Posterior cingulate gyrus (tissue), 11 donors: ENCODE measurements at regions not wholly inside any gene's neighbourhood (a gene's known extent, or its start where the extent isn't known, plus 50 kb on each side); places are given as distances from the start of the nearest gene placed in this dataset.

Source experiments
- DNase-seq, 10 donors: peaks; one replicate each; pipeline versions ENCODE4 v3.0.0 to v3.0.0-alpha.2; 2020 to 2021; ENCODE audit warnings: mixed read lengths in 3 of 10
- intact Hi-C: fragments of 100-400 bp; cut with DNase I; formaldehyde crosslinking; loops from one replicate; pipeline ENCODE4 v1.15.1; 2023

DNA sequence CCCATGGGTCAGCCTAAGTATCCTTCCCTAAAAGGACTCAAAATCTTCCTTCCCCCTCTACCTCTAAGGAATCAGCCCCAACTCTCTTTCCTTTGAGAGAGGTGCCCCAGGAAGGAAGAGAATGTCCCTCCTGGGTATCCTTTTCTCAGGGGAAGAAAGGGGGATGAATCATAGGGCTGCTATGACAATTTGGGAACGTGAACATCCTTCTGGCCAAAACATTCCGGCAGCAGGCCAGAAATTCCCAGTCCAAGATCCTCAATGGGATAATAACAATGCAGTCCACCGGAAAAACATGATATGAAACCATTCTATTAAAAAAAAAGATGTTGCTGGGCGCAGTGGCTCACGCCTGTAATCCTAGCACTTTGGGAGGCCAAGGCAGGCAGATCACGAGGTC is 50.8 kb upstream of the CACNA2D3 start:
- no peak for DNase-seq

DNA sequence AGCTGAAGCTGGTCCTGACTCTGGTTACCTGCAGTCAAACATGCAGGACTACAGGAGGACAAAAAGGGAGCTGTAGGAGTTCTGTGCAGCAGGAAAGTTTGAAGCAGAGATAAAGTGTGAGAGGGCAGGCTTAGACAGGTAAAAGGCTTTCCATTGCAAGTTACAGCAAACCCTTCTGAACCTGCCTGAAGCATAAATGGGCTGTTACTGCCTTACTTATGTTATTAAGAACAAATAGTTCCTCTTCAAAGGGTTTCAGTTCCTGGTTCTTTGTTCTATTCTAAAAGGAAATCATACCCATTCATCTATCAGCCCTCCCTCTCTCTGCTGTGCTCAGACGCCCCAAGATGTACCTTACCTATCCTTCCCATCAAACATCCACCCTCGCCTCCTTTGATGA is 52.4 kb upstream of the CACNA2D3 start:
- intact Hi-C loops, result no loop called here
- no peak for DNase-seq

More for the DNA sequence above, 50.8 kb upstream of the CACNA2D3 start:
- intact Hi-C loops, result no loop called here

DNA sequence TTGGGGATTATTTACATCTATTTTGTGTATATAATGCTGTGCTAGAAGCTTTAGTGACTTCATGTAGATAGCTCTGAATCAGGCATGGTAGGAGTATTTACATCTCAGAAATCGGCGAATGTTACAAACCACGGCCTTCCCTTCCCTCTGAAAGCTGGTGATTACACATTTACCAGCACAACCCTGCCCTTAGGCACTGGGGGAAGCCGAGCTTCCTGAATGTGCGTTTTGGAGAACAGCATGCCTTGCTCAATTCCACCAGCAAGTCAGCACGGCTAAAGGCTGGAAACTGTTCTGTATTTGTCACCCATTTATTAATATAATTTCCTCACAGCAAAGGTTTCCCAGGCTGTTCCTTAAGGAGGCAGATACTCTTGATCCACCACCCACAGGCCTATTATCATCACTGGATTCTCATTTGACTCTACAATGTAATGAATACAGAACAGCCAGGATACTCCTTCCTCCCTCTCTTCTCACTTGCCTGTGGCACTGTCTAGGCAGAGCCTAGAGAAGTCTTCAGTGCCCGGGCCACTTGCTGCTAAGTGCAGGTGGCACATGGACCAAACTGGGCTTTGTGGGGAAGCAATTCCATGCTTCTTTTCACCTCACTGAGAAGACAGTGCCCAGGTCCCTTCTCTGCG is 55.2 kb upstream of the CACNA2D3 start:
- DNase-seq, result no peak
- intact Hi-C loops, result no loop called here

DNA sequence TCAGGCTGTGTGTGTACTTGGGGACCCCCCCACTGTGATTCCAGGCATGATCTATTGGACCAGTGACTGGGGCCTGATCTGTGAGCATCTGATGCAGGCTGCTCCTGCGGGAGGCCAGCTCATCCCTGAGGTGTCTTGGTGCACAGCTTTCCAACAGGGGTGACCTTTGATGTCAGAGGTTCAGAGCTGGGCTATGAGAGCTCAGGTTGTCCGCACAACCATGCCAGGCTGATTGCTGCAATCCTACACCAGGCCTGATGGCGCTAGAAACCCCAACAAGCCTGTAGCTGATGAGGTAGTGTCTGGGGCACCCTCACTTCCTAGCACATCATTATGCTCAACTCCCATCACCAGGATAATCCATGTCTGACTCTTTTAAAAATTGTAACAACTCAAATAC is 56.1 kb upstream of the CACNA2D3 start:
- intact Hi-C loops, result no loop called here
- no peak for DNase-seq

DNA sequence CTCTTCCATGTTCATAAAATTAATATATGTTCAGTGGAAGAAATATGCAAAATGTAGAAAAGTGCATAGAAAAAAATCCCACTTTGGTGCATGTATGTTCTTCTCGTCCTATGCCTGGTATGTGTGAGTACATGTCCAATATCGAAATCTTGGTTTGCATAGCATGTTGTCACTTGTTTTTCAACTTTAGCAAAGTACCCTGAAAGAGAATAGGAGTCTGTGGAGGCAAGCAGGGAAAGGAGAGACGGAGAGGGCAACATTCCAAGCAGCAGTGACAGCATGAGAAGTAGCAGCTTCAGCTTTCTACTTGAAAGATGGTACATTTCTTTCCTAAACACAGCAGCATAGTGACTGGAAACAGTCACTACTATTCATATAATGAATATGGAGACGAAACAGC is 56.8 kb upstream of the CACNA2D3 start:
- no peak for DNase-seq

DNA sequence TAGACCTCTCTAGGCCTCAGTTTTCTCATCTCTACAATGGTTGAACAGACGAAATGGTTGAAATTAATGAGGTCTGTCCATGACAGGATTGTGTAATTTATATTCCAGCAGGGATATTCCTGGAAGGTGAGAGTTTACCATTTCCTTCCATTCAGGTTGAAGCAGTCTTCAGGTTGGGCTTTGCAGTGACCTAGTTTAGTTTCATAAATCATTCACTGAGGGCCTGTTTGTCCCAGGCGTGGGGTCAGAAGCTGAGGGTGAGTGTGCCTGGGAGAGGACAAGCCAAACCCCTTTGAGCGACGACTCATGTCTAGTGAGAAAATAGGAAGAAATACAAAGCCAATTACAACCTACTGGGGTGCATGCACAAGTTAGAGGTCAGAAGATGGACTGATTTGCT is 57.2 kb upstream of the CACNA2D3 start:
- intact Hi-C loops, result no loop called here
- DNase-seq, result no peak

More for the DNA sequence above, 56.8 kb upstream of the CACNA2D3 start:
- intact Hi-C loops, result no loop called here

DNA sequence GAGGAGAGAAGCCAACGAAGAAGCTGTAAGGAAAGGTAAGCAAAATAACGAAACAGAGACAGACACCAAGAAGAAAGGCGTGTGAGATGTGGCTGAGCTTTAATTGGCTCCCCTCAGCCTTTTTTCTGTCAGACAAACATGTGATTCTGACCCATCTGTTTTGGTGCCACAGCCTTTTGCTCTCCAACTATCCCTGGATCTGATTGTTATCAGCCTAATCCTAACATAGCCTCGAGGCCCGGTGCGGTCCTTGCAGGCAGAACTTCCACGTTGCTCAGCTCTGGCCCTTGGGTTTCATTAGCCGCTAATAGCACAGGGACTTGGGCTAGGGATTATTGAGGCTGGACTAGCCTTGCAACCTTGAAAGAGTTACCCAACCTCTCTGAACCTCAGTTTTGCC is 57.9 kb upstream of the CACNA2D3 start:
- DNase-seq, result no peak
- intact Hi-C loops, result no loop called here

DNA sequence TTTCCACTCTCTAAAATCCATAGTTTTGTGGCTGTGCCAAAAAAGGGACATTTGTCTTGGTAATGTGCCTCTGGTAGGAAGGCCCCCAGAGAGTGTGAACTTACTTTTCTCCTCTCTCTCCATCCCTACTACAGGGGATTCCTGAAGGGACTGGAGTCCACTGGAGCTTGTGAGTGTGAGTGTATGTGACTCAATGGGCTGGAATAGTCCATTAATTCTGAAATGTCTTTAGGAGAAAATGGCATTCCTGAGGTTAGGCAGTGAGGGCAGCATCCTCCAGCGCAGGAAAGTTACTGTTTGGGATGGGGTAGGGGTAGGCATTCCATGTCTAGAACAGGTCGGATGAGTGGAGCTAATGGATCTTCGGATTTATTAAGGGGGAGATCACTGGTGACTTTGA is 59.8 kb upstream of the CACNA2D3 start:
- intact Hi-C loops, result no loop called here

DNA sequence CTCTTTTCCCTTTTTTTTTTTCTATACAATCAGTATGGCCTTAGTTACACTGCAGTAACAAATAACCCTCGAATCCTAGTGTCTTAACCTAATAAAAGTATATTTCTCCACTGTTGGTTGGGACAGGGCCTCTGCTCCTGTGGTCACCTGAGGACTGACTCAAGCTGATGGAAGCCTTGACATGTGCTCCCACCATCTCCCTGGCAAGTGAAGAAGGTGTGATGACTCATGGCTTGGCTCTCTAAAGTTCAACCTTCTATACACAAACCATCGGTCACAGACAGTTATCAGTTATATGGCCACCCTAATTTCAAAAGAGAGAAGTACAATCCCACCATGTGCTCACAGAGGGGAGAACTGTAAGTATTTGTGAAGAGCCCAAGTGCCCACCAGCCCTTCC is 65.8 kb upstream of the CACNA2D3 start:
- intact Hi-C loops, result no loop called here
- no peak for DNase-seq

More for the DNA sequence above, 59.8 kb upstream of the CACNA2D3 start:
- DNase-seq, result no peak

DNA sequence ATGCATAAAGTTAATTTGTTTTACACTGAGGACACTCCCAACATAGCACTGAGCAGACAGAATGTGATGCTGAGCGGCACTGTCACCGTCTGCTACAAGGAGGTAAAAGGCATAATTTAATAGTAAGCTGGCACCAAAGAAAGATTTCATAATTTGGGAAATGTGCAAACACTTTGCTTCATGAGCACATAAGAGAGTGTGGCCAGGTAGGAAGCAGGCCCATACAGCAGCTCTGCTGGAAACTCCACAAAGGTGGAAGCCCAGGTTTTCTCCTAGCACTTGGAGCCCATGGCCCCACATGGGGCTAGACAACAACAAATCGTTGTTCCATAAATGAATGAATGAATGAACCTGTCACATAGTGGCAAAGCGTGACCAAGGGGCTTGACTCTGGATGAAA is 68.5 kb upstream of the CACNA2D3 start:
- intact Hi-C loops, result no loop called here
- DNase-seq, result no peak

DNA sequence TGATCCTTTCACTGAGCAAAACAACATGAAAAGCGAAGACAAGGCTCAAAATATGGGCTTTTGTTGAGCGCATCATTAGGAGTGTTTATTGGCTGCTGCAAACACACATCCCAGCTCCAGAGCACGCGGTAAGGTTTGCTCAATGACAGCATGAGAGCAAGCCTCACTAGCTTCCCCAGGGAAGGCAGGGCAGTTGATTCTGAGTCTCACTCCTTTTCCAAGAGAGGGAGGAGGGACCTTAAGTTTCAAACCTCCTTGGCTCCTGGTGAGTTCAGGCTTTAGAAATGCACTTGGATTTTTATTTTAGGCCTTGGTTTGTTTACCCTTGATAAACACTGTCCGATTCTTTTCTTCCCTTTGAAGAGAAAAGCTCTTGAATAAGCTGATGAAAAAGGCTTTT is 69.1 kb upstream of the CACNA2D3 start:
- DNase-seq, result no peak
- intact Hi-C loops, result no loop called here

DNA sequence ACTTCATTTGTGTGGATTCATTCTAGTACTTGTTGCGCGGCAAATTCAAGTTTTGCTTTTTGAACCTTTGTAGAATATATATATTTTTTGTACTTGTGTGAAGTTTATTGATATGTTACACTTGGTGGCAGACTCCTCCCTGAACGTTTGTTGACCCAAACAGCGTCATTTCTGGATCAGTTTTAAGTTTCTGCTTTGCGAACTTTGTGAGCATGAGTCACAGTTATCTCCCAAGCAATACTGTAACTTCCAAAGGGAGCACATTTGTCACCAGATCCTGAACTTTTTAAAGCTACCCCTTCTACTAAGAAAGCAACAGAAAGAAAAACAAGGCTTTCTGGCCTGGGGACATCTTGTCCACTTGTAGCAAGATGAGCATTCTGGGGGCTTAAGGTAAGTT is 74.8 kb upstream of the CACNA2D3 start:
- intact Hi-C loops, result no loop called here
- no peak for DNase-seq

DNA sequence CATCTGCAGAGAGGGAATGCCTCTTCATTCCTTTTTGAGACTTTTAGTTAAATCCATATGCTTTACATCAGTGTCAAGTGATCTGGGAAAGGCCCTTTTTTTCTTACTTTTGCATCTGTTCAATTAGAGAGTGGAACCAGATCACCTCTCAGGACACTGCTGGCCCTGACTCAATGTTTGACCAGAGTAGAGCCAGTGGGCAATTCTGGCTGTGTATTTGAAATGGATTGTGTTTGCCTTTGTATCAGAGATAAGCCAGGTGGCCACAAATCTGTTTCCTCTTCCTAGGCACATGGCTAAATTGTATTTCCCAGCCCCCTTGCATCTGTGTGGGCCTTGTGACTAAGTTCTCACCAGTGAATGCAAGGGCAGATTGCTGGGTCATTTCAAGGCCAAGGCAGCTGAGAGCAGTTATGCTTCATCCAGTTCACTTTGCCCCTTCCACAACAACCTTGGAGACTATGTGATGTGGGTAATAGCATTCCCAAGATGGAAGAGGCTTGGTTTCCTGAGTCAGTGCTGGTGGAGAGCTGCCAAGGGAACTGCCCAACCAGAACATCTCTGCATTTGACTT is 75.6 kb upstream of the CACNA2D3 start:
- no peak for DNase-seq
- intact Hi-C loops, result no loop called here

DNA sequence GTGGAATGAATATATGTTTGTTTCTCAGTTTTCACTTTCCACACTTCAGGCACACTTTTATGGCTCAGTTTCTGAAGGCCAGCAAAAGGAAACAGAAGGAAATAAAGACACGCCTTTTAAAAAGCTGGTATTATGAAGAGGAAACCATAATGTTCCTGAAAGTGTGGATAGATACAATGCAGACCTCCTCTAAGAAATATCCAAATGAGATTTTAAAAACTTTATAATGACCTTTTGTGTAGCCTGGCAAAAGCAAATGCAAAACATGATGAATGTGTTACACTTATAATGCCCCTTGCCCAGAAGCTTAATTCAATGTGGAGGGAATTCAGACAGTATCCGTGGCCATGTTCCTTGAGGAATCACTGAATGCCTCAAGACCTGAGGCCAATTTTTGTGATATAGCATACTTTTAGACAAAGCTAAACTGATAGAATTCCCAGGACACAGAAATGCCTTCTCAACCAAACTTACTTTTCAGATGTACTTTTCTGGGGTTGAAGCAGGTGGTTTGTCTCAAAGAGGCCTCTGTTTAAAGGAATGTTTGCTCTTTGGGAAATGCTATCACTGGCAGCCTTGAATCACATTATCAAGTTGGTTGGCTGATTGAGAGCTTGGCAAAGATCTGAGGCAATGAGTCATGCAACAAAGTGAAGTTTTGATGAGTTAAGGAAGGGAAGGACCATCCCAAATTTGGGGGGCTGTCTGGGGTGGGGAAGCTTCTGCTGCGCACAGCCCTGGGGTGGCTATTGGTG is 77.1 kb upstream of the CACNA2D3 start:
- intact Hi-C loops, result no loop called here
- DNase-seq, result no peak

DNA sequence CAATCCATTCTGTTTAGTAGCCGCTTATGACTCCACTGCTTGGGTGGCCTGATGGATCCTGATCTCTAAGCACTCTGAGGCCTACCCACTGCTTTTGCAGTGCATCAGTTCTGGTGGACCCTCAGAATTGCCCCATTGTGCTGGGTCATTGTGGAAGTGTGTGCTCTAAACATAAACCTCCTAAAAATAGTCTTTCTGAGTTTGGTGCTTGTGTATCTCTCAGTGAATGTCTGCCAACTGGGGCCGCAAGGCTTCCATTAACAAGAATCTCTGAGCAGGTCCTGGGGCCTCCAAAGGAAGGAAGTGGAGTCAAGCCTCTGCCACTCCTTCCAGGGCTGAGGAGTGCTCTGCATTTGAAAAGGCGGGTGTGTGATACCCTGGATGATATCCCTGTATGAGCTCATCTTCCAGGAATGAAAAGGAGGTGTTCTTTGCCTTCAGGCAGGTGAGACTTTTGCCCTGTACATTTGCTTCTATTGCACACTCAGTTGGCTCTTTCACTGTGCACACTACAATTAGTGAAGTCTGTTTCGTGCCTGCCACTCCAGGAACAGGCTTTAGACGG is 80.0 kb upstream of the CACNA2D3 start:
- intact Hi-C loops, result no loop called here

DNA sequence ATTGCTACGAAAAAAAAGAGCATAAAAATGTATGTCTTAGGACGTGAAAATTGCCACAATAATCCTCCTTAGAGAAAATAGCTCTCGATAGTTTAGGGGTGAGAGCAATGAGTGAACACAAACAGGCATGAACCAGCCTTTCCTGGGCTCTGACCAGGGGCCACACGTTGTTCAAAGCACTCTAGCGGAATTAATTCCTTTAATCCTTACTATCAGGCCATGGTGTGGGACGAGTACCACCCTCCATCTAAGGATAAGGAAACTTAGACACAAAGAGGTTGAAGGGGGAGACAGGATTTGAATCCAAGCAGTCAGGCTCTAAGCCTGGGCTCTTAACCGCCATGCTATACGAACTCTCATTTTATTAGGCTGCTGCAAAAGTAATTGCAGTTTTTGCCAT is 81.9 kb upstream of the CACNA2D3 start:
- intact Hi-C loops, result no loop called here
- DNase-seq, result no peak

More for the DNA sequence above, 80.0 kb upstream of the CACNA2D3 start:
- no peak for DNase-seq

DNA sequence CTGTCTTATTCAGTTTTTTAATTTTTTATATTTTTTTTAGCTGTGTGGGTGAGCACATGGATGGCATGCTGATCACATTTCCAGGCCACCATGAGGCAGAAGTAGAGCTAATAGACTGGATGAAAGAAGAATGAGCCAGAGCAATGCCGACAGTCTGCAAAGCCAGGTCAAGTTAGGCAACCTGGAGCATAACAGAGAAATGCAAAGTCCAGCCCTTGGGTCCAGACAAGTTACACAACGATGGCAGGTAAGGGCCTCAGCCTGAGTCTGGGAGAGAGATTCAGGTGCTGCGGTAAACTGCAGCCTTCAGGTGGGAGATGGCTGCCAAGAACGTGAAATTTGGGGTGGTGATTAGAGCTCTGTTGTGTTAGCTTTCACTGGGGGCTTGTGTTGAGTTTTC is 84.0 kb upstream of the CACNA2D3 start:
- intact Hi-C loops, result no loop called here
- no peak for DNase-seq

DNA sequence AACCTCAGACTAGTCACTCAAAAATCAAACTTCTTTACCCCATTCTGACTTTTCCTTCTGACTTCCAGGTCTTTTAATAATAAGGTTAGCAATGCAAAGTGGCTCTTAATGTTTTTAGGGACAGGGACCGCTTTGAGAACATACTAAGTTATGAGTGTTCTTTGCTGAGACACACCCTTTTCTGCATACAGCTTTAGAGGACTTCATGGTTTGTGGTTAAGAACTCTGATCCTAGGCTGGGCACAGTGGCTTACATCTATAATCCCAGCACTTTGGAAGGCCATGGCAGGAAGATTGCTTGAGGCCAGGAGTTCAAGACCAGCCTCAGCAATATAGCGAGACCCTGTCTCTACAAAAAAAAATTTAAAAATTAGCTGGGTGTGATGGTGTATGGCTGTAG is 85.8 kb upstream of the CACNA2D3 start:
- intact Hi-C loops, result no loop called here
- no peak for DNase-seq

DNA sequence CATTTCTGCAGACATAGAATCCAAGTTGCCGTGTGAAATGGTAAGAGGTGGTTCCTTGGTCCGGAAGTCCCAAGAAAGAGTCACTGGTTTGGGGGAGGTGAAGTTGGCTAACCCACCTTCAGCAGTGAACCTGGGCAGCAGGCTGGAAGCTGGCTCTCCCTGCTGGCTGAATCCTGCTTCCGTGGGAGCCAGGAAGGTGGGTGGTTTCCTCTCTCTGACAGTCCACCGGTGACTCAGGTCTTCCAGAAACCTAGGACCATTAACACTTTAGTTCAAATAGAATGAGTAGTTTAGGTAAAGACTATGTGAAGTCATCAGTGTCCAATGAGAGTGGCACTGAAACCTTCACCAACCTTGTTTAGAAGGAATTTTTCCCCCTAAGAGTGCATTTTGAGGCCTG is 87.4 kb upstream of the CACNA2D3 start:
- peak in 6 of 10 donors; percentile 18 to 86 (median 43) for DNase-seq
- intact Hi-C loops, result no loop called here

DNA sequence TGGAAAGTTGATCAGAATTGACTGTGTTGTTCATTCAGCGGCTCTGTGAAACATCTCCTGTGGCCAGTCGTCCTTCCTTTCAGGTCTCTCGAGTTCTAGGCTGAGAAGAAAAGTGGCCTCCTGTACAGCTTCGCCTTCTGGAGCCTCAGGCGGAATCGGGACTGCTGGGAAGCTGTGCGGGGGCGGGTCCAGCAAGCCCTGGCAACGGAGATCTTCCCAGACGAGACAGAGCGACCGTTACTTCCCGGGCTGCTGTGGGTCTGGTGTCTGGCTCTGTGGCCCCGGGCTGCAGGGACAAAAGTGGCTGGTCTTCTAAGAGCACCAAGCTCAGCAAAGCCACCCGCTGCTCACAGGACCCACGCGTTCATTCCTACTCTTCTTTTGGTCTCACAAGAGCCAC is 88.6 kb upstream of the CACNA2D3 start:
- peak in 6 of 10 donors; percentile 24 to 90 (median 66) for DNase-seq
- intact Hi-C loops, result no loop called here

DNA sequence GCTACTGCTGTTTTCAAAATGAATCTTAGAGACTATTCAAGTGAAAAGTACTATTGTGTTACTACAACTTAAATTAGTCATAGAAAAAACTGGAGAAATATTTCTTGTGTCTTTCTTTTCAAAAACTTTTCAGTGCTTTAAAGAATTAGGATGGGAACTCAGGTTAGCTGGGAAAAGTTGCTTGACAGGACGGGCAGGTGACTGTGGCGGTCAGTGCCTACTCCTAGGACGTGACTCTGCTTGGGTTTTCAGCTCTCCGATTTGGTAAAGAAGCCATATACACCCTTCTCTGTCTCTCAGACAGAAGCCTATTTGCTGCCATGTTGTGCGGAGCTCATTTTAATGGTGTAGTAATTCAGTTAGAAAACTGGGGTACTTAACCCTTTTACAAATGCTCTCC is 89.8 kb upstream of the CACNA2D3 start:
- intact Hi-C loops, result no loop called here
- no peak for DNase-seq

DNA sequence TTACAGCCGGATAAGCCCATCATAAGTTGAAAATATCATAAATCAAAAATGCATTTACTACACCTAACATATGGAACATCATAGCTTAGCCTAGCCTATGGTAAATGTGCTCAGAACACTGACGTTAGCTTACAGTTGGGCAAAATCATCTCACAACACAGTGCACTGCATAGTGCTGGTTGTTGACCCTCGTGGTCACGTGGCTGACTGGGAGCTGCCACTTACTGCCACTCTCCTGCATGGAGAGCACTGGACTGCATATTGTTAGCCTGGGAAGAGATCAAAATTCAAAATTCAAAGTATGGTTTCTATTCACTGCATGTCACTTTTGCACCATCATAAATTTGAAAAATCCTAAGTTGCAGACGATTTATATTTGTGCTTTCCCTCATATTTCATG is 94.0 kb upstream of the CACNA2D3 start:
- intact Hi-C loops, result no loop called here
- DNase-seq, result peak in 1 of 10 donors; percentile 41
